HAP-1 (cell line): ENCODE measurements at regions not wholly inside any gene's neighbourhood (a gene's known extent, or its start where the extent isn't known, plus 50 kb on each side); places are given as distances from the start of the nearest gene placed in this dataset.
A peak's percentile ranks its signal among the peaks of the same experiment; 100 is the strongest.

Experiments used
- DNase-seq, 2 experiments: peaks; one replicate each; pipeline ENCODE4 v3.0.0-alpha.2; 2016 to 2020; ENCODE audit warnings: low spot score in 2 of 2
- H3K27me3 ChIP-seq: fragments of 250-450 bp; sonication (Bioruptor Pico); 2 replicates; pipeline ENCODE4 v1.5.1; 2020; ENCODE audit warnings: low read depth, mild to moderate bottlenecking, moderate library complexity
- H3K36me3 ChIP-seq: fragments of 250-450 bp; sonication (Bioruptor Pico); replicated peaks from 2 replicates; pipeline ENCODE4 v1.5.1; 2020; ENCODE audit warnings: mild to moderate bottlenecking
- H3K4me1 ChIP-seq: fragments of 250-450 bp; sonication (Bioruptor Pico); 2 replicates; pipeline ENCODE4 v1.5.1; 2020; ENCODE audit warnings: mild to moderate bottlenecking
- H3K4me3 ChIP-seq: fragments of 250-450 bp; sonication (Bioruptor Pico); 2 replicates; pipeline ENCODE4 v1.5.1; 2020; ENCODE audit warnings: mild to moderate bottlenecking, moderate library complexity
- H3K9me3 ChIP-seq: fragments of 250-450 bp; sonication (Bioruptor Pico); 2 replicates; pipeline ENCODE4 v1.5.1; 2020; ENCODE audit warnings: mild to moderate bottlenecking, moderate library complexity
- in situ Hi-C: fragments of 300-500 bp; cut with MboI; formaldehyde crosslinking; loops from 3 replicates; pipeline ENCODE4 v1.14.3; 2020; ENCODE audit warnings: low sequenced_read_pairs, inconsistent platforms, mixed read lengths

DNA sequence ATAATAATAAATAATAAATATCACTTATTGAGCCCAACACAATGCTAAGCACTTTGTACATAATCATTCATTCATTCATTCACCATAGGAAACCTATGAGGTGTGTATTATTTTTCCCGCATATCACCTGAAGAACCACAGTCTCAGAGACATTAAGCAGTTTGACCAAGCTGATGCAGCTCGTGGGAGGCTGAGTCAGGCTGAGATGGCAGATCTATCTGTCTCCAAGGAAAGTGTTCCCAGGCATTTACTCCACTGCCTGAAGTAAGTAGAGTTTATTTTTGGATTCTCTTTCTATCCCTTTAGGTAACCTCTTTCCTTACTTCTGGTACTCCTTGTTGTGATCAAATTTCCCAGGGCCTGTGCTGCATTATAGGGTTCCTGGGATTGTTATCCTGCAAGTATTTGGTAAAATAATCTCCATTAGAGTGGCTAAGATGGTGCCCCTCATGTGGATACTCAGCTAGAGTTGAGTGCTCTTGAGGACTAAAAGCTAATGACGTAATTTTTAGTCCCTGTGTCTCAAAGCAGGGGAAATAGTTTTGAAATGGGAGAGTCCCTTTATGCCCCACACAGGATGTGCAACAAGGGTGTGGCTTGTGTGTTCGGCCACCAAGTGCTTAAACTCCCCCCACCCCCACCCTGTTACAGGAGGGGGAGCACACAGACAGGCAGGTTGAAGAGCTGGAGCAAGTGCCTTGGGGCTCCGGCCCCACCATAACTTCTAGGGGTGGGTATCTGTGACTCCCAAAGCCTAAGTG lies 467.0 kb downstream of the STIM2 start:
- Histone ChIP-seq H3K36me3 (no peaks in the 10 kb centered on the region), H3K27me3 (peaks cover 5% of the 10 kb centered on the region; the same call in 1 of the 2 replicates), H3K4me1 (no peaks in the 10 kb centered on the region), H3K4me3 (no peak overlapping the region), H3K9me3 (no peaks in the 10 kb centered on the region)
- no peak for DNase-seq
- in situ Hi-C loops: loop anchor here (10.0 kb wide), 1 partner anchor 273 kb away; no protein-coding TSS in a partner anchor

DNA sequence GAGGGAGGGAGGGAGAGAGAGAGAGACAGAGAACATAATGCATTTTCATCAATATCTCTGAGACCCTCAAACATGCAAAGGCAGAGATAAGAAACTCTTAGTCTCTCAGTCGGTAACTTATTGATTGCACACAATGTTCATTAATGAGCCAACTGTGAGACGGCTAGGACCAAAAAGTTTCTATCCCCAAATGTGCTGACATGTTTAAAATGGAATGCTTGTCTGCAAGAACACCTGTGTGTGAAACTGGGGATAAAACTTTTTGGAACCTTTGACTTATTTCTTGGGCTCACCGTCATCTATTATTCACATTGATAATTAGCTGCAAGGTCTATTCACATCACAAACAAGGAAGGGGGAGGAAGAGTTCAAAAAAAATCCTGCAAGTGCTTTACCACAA lies 477.9 kb downstream of the STIM2 start:
- H3K27me3 ChIP-seq: no peaks in the 10 kb centered on the region
- H3K36me3 ChIP-seq: no peaks in the 10 kb centered on the region
- in situ Hi-C loops: no loop called here
- no peaks in the 10 kb centered on the region for H3K4me1 ChIP-seq
- no peak for DNase-seq
- no peak overlapping the region for H3K4me3 ChIP-seq
- no peaks in the 10 kb centered on the region for H3K9me3 ChIP-seq

DNA sequence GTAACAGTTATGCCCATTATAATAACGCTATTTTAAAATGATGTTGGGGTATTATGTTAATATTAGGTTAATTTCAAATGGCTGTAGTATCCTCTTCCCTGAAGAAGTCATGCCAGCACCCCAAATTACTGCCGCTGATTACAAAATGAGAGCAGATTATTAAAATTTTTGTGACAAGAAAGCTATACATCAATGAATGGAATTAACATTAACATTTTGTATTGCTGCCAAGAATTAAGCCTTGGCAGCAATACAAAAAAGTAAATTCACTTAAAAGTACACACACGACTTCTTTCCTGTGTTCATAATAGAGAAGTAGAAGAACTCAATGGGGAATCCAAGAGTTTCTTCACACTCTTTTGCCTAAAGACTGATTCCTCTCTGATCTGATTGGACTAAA lies 482.8 kb downstream of the STIM2 start:
- H3K27me3 ChIP-seq: no peaks in the 10 kb centered on the region
- no peak overlapping the region for H3K4me3 ChIP-seq
- DNase-seq: no peak
- no peaks in the 10 kb centered on the region for H3K36me3 ChIP-seq
- in situ Hi-C loops: no loop called here
- no peaks in the 10 kb centered on the region for H3K9me3 ChIP-seq
- no peaks in the 10 kb centered on the region for H3K4me1 ChIP-seq

DNA sequence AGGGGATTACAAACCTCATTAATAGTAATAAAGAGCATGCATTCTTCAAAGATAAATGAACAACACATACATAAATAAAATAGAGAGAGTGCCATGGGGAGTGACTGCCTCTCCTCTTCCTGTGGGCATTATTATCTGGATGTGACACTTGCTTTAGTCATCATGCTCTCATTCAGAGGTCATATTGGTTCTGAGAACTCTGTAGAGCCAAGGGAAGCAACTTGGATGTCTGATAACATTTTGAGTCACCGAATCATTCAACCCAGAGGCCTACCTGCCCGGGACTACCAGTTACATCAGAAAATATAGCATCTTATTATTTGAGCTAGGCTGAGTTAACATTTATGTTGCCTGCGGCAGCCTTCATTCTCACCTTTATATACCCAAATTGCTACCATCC lies 489.5 kb downstream of the STIM2 start:
- Histone ChIP-seq H3K36me3 (no peaks in the 10 kb centered on the region), H3K4me1 (no peaks in the 10 kb centered on the region), H3K4me3 (no peak overlapping the region), H3K9me3 (no peaks in the 10 kb centered on the region), H3K27me3 (no peaks in the 10 kb centered on the region)
- DNase-seq: no peak
- in situ Hi-C loops: no loop called here

GRCh38 chr4:27357283-27357682 lies 496.6 kb downstream of the STIM2 start:
- Histone ChIP-seq H3K4me1 (no peaks in the 10 kb centered on the region), H3K36me3 (no peaks in the 10 kb centered on the region), H3K27me3 (no peaks in the 10 kb centered on the region), H3K9me3 (no peaks in the 10 kb centered on the region), H3K4me3 (no peak overlapping the region)
- no peak for DNase-seq
- in situ Hi-C loops: no loop called here

DNA sequence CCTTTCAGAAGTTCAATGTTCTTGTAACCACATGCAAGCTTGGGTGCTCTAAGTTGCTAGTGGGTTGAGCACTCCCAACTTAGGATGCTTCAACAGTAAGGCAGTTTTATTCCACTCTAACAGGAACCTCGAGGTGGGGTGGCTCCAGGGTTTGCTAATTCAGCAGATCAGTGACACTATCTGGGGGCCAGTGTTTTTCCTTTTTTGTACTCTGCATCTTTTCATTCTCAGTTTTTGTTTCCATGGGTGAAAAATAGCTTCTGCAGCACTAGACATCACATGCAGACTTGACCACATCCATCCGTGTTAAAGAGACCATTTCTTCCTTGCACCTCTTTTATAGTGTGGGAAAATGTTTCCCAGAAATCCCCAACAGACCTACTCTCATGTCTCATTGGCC lies 497.6 kb downstream of the STIM2 start:
- Histone ChIP-seq H3K4me3 (no peak overlapping the region), H3K27me3 (no peaks in the 10 kb centered on the region), H3K4me1 (no peaks in the 10 kb centered on the region), H3K9me3 (no peaks in the 10 kb centered on the region), H3K36me3 (no peaks in the 10 kb centered on the region)
- no peak for DNase-seq
- in situ Hi-C loops: no loop called here

DNA sequence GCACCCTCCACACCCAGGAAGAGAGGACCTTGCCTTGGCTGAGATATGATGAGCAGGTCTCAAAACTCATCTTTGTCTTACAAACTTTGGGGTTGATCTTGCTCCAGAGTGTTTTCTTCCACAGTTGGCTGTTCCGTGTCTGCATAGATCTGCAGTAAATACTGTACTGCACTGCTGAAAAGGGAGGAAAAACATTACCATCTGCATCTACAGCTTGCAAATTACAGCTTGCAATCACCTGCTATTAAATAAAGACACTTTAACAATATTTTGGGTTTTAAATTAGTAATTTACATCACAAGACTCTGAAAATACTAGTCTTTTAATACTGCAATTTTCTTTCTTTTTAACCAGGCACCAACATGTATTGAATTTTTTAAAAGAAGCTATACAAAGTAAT lies 499.5 kb downstream of the STIM2 start:
- Histone ChIP-seq H3K4me1 (no peaks in the 10 kb centered on the region), H3K9me3 (no peaks in the 10 kb centered on the region), H3K4me3 (no peak overlapping the region), H3K36me3 (no peaks in the 10 kb centered on the region), H3K27me3 (no peaks in the 10 kb centered on the region)
- no peak for DNase-seq
- in situ Hi-C loops: no loop called here

GRCh38 chr4:27360790-27361267 lies 500.2 kb downstream of the STIM2 start:
- H3K4me3 ChIP-seq: no peak overlapping the region
- H3K27me3 ChIP-seq: no peaks in the 10 kb centered on the region
- no peaks in the 10 kb centered on the region for H3K4me1 ChIP-seq
- DNase-seq: peak; percentile 9 to 21
- in situ Hi-C loops: no loop called here
- H3K9me3 ChIP-seq: no peaks in the 10 kb centered on the region
- H3K36me3 ChIP-seq: no peaks in the 10 kb centered on the region

DNA sequence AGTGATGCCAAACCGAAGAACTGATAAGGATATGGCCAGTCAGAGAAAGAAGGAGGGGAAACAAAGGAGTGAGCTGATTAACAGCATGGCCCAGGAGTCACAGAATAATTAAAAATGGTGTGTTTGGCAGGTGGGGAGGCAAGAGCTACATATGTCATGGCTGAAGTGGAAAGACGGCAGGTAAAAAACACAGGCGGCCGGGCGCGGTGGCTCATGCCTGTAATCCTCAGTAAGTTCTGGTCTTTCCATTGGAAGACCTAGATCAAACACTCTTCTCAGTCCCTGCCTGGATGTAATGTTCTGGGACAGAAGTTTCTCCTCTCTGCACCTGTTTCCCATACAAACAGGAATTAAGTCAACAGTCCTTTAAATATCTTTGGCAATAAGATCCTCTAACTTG lies 503.9 kb downstream of the STIM2 start:
- H3K4me3 ChIP-seq: no peak overlapping the region
- H3K9me3 ChIP-seq: no peaks in the 10 kb centered on the region
- H3K36me3 ChIP-seq: no peaks in the 10 kb centered on the region
- H3K4me1 ChIP-seq: no peaks in the 10 kb centered on the region
- DNase-seq: no peak
- in situ Hi-C loops: no loop called here
- no peaks in the 10 kb centered on the region for H3K27me3 ChIP-seq

- in situ Hi-C loops: no loop called here
- H3K4me1 ChIP-seq: no peaks in the 10 kb centered on the region
- H3K36me3 ChIP-seq: no peaks in the 10 kb centered on the region
- H3K9me3 ChIP-seq: no peaks in the 10 kb centered on the region
- no peaks in the 10 kb centered on the region for H3K27me3 ChIP-seq
- no peak overlapping the region for H3K4me3 ChIP-seq
- no peak for DNase-seq
Measured at GRCh38 chr4:27366104-27366823, 505.6 kb downstream of the STIM2 start.

GRCh38 chr4:27368781-27369180 lies 508.1 kb downstream of the STIM2 start:
- no peaks in the 10 kb centered on the region for H3K9me3 ChIP-seq
- in situ Hi-C loops: no loop called here
- DNase-seq: no peak
- no peaks in the 10 kb centered on the region for H3K27me3 ChIP-seq
- no peaks in the 10 kb centered on the region for H3K4me1 ChIP-seq
- no peak overlapping the region for H3K4me3 ChIP-seq
- H3K36me3 ChIP-seq: no peaks in the 10 kb centered on the region

GRCh38 chr4:27381815-27382214 lies 521.2 kb downstream of the STIM2 start:
- no peaks in the 10 kb centered on the region for H3K36me3 ChIP-seq
- no peak overlapping the region for H3K4me3 ChIP-seq
- no peaks in the 10 kb centered on the region for H3K9me3 ChIP-seq
- no peak for DNase-seq
- no peaks in the 10 kb centered on the region for H3K27me3 ChIP-seq
- H3K4me1 ChIP-seq: no peaks in the 10 kb centered on the region
- in situ Hi-C loops: no loop called here

- in situ Hi-C loops: no loop called here
- DNase-seq: no peak
- Histone ChIP-seq H3K9me3 (no peaks in the 10 kb centered on the region), H3K36me3 (no peaks in the 10 kb centered on the region), H3K27me3 (no peaks in the 10 kb centered on the region), H3K4me3 (no peak overlapping the region), H3K4me1 (no peaks in the 10 kb centered on the region)
Measured at GRCh38 chr4:27387711-27388110, 527.1 kb downstream of the STIM2 start.

- Histone ChIP-seq H3K4me3 (no peak overlapping the region), H3K9me3 (no peaks in the 10 kb centered on the region), H3K27me3 (no peaks in the 10 kb centered on the region), H3K4me1 (no peaks in the 10 kb centered on the region), H3K36me3 (no peaks in the 10 kb centered on the region)
- in situ Hi-C loops: no loop called here
- DNase-seq: no peak
Measured at GRCh38 chr4:27397886-27398285, 537.2 kb downstream of the STIM2 start.
